ENCODE measurements at regions not wholly inside any gene's neighbourhood (a gene's known extent, or its start where the extent isn't known, plus 50 kb on each side); places are given as distances from the start of the nearest gene placed in this dataset.

DNA sequence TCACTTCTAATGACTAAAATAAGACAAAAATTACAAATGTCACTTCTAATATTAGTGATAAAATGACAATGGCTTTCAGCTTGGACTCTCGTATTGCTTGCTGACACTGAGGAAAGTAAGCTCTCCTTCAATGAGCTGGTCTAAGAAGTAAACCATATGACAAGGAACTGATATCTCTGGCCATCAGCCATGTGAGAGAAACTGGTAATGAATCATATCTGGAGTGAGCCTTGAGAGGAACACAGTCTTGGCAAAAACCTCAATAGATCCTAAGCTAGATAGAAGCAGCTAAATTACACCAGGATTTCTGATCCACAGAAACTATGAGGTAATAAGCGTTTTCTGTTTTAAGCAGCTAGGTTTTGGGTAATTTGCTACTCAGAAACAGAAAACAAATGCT lies 1575.1 kb downstream of the OTOL1 start:
- DNase-seq = no peak

Data from nucleus accumbens (tissue), 56 donors.